Activated naive CD4-positive, alpha-beta T cell treated with anti-CD3 and anti-CD28 coated beads for 36 hours (primary cell): ENCODE measurements at regions not wholly inside any gene's neighbourhood (a gene's known extent, or its start where the extent isn't known, plus 50 kb on each side); places are given as distances from the start of the nearest gene placed in this dataset.

Experiments used
- CTCF ChIA-PET: fragments of 350-600 bp; sonication (Branson Sonifier 250); formaldehyde crosslinking; loops from one replicate; lab custom pipeline; 2021; ENCODE audit warnings: antibody characterized with exemption; lab: Charles Lee
- DNase-seq: peaks from one replicate; pipeline ENCODE4 v3.0.0-alpha.2; 2020
- H3K27ac Mint-ChIP-seq: one replicate; pipeline ENCODE4 v1.8.0; 2021; ENCODE audit warnings: mild to moderate bottlenecking, mixed read lengths
- H3K27me3 Mint-ChIP-seq: one replicate; pipeline ENCODE4 v1.8.0; 2021; ENCODE audit warnings: low read depth, mixed read lengths
- H3K36me3 Mint-ChIP-seq: one replicate; pipeline ENCODE4 v1.8.0; 2021; ENCODE audit warnings: low read depth, mixed read lengths
- H3K4me1 Mint-ChIP-seq: one replicate; pipeline ENCODE4 v1.8.0; 2021; ENCODE audit warnings: low read depth, mixed read lengths
- H3K4me3 Mint-ChIP-seq: one replicate; pipeline ENCODE4 v1.8.0; 2021; ENCODE audit warnings: mild to moderate bottlenecking, moderate library complexity, mixed read lengths
- H3K9me3 Mint-ChIP-seq: one replicate; pipeline ENCODE4 v1.8.0; 2021; ENCODE audit warnings: mixed read lengths
- intact Hi-C: fragments of 100-400 bp; cut with micrococcal nuclease; formaldehyde crosslinking; loops from one replicate; pipeline ENCODE4 v1.15.1; 2023

- H3K4me1 Mint-ChIP-seq = peaks cover 16% of the 10 kb centered on the region
- no peaks in the 10 kb centered on the region for H3K27me3 Mint-ChIP-seq
- CTCF ChIA-PET = no interaction called here
- no peak for DNase-seq
- no peak overlapping the region for H3K4me3 Mint-ChIP-seq
- peaks cover 3% of the 10 kb centered on the region for H3K9me3 Mint-ChIP-seq
- no peaks in the 10 kb centered on the region for H3K36me3 Mint-ChIP-seq
- intact Hi-C loops = loop anchor here (10.0 kb wide), 1 partner anchor 965 kb away; no protein-coding TSS in a partner anchor
- H3K27ac Mint-ChIP-seq = no peak overlapping the region
Measured at GRCh38 chr15:93989440-93989998, 241.8 kb upstream of the MCTP2 start.

DNA sequence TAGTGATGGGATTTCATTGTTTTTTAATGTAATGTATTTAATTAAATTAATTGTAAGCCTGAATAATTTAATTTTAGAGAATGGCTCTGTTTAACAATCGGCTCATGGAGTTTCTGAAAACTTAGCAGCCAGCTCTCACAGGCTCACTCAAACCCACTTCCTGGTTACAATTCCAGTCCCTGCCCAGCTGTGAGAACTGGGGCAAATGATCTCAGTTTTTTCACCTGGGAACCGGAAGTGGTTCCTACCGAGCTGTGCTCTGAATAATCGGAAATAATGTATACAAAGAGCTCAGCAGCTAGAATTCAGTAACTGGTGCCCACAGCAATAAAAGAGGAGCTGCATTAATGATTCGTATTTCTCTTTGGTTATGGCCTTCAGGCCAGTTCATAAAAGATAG is 244.3 kb upstream of the MCTP2 start:
- CTCF ChIA-PET = interaction anchor here (1.4 kb wide), 1 partner anchor 133 kb away, joined by 3 read pairs; no protein-coding TSS in a partner anchor
- Mint-ChIP-seq H3K4me1 (peaks cover 16% of the 10 kb centered on the region), H3K36me3 (no peaks in the 10 kb centered on the region), H3K9me3 (peaks cover 1% of the 10 kb centered on the region), H3K27me3 (no peaks in the 10 kb centered on the region), H3K4me3 (no peak overlapping the region), H3K27ac (no peak overlapping the region)
- peak; percentile 76 for DNase-seq
- intact Hi-C loops = loop anchor here (10.0 kb wide), 1 partner anchor 962 kb away; no protein-coding TSS in a partner anchor

- CTCF ChIA-PET = interaction anchor here (1.4 kb wide), 1 partner anchor 134 kb away, joined by 3 read pairs; no protein-coding TSS in a partner anchor
- intact Hi-C loops = loop anchor here (10.0 kb wide), 1 partner anchor 962 kb away; no protein-coding TSS in a partner anchor
- peaks cover under 1% of the 10 kb centered on the region for H3K9me3 Mint-ChIP-seq
- H3K36me3 Mint-ChIP-seq = no peaks in the 10 kb centered on the region
- no peak overlapping the region for H3K4me3 Mint-ChIP-seq
- H3K27ac Mint-ChIP-seq = no peak overlapping the region
- H3K4me1 Mint-ChIP-seq = peaks cover 16% of the 10 kb centered on the region
- H3K27me3 Mint-ChIP-seq = no peaks in the 10 kb centered on the region
- DNase-seq = no peak
Measured at GRCh38 chr15:93986400-93986984, 244.9 kb upstream of the MCTP2 start.

DNA sequence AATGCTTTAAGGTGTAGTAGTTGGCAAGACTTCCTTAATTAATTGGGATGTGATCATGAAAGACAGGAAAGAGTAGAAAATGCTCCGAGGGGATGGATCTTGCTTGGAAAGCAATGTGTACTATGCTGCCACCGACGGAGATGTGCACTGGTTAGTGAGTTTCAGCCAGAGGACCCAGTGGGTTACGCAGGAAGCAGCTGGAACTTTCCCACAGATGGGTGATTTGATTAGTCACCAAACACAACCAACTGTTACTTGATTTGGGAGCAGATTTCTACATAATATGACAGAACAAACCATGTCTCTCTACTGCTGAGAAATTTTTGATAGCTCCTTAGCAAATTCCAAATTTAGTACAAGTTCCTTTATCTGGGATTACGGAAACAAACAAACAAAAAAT is 245.4 kb upstream of the MCTP2 start:
- Mint-ChIP-seq H3K9me3 (no peaks in the 10 kb centered on the region), H3K4me3 (no peak overlapping the region), H3K27ac (no peak overlapping the region), H3K36me3 (no peaks in the 10 kb centered on the region), H3K4me1 (peaks cover 16% of the 10 kb centered on the region), H3K27me3 (no peaks in the 10 kb centered on the region)
- DNase-seq = no peak
- intact Hi-C loops = loop anchor here (10.0 kb wide), 1 partner anchor 961 kb away; no protein-coding TSS in a partner anchor
- CTCF ChIA-PET = no interaction called here

DNA sequence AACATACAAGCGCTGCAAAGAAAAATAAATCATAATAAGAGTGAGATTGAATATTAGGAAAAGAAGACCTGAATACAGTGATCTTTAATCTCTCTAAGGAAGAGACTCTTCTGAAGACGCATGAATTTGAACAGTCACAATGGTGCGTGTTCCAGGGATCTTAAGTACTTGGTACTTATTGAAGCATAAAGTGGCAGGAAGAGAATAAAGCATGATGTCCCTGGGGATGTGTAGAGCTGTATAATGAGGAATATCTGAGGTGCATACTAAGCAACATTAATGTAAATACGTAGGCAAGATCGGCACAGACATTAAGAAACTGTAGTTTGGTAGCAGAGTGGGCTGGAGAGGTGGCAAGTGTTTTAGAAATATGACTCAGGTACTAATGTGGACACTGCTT is 246.2 kb upstream of the MCTP2 start:
- Mint-ChIP-seq H3K9me3 (no peaks in the 10 kb centered on the region), H3K4me3 (no peak overlapping the region), H3K27me3 (no peaks in the 10 kb centered on the region), H3K27ac (no peak overlapping the region), H3K4me1 (peaks cover 16% of the 10 kb centered on the region), H3K36me3 (no peaks in the 10 kb centered on the region)
- intact Hi-C loops = loop anchor here (10.0 kb wide), 1 partner anchor 960 kb away; no protein-coding TSS in a partner anchor
- CTCF ChIA-PET = no interaction called here
- DNase-seq = no peak

- CTCF ChIA-PET = interaction anchor here (0.7 kb wide), 1 partner anchor 13 kb away, joined by 3 read pairs; no protein-coding TSS in a partner anchor
Measured at GRCh38 chr15:93983526-93983925, 247.8 kb upstream of the MCTP2 start.

GRCh38 chr15:93982226-93982727 is 249.1 kb upstream of the MCTP2 start:
- no peaks in the 10 kb centered on the region for H3K27me3 Mint-ChIP-seq
- intact Hi-C loops = loop anchor here (10.0 kb wide), 1 partner anchor 957 kb away; no protein-coding TSS in a partner anchor

More at GRCh38 chr15:93983526-93983925, 247.8 kb upstream of the MCTP2 start:
- H3K27me3 Mint-ChIP-seq = no peaks in the 10 kb centered on the region
- H3K9me3 Mint-ChIP-seq = no peaks in the 10 kb centered on the region
- intact Hi-C loops = loop anchor here (10.0 kb wide), 1 partner anchor 959 kb away; no protein-coding TSS in a partner anchor
- H3K4me3 Mint-ChIP-seq = no peak overlapping the region
- no peaks in the 10 kb centered on the region for H3K36me3 Mint-ChIP-seq
- H3K27ac Mint-ChIP-seq = no peak overlapping the region
- H3K4me1 Mint-ChIP-seq = peaks cover 16% of the 10 kb centered on the region
- DNase-seq = no peak

DNA sequence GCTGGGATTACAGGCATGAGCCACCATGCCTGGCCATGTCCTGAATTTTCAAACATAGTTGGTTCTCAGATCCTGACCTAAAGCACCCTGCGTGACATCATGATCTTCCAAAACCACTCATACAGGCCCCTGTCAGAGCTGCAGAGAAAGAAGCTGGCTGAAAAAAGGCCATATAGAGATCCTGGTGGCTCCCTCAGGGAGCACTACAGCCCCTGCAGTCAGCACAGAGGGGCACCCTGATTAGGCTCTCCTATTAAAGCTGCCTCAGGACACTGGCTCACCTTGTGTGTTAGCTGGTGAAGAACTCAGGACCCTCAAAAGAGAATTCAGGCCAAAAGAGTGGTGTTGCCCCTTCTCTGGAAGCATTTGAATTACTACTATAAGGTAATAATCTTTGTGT is 249.7 kb upstream of the MCTP2 start:
- no peak for DNase-seq
- Mint-ChIP-seq H3K9me3 (no peaks in the 10 kb centered on the region), H3K36me3 (no peaks in the 10 kb centered on the region), H3K4me1 (peaks cover 9% of the 10 kb centered on the region), H3K27ac (no peak overlapping the region), H3K27me3 (no peaks in the 10 kb centered on the region), H3K4me3 (no peak overlapping the region)
- intact Hi-C loops = loop anchor here (10.0 kb wide), 1 partner anchor 957 kb away; no protein-coding TSS in a partner anchor
- CTCF ChIA-PET = interaction anchor here (1.0 kb wide), 1 partner anchor 182 kb away, joined by 3 read pairs; no protein-coding TSS in a partner anchor

More at GRCh38 chr15:93982226-93982727, 249.1 kb upstream of the MCTP2 start:
- Mint-ChIP-seq H3K36me3 (no peaks in the 10 kb centered on the region), H3K9me3 (no peaks in the 10 kb centered on the region), H3K4me1 (peaks cover 12% of the 10 kb centered on the region), H3K27ac (no peak overlapping the region), H3K4me3 (no peak overlapping the region)
- CTCF ChIA-PET = no interaction called here
- DNase-seq = no peak

DNA sequence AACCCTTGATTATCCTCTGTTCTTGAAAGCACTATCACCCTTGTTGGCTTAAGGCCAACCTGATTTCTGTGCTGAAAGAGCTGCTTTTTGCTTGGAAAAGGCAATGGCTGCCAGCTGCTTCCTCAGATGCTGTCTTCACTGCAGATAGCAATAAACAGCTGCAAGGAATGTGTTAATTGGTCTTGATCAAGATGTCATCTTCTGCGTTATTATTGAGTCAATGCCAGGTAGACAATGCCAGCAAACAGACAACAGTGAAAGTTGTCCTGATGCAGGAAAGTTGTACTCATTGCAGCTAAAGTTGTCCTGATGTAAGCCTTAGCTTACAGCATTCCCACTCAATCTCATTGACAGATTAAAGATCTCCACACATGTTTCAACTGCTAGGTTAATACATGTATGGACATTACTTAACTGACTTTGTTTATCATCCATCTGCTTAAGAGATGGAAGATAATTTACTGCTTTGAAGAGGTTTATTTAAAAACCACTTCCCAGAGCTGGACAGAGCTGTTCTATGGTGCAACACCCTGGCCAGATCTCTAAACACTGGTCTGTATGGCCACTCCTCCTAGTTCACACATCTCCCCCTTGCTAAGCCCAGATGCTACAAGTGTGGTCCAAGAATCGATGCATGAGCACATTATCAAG is 251.0 kb upstream of the MCTP2 start:
- CTCF ChIA-PET = no interaction called here
- intact Hi-C loops = loop anchor here (10.0 kb wide), 1 partner anchor 956 kb away; no protein-coding TSS in a partner anchor
- DNase-seq = no peak
- no peaks in the 10 kb centered on the region for H3K4me1 Mint-ChIP-seq
- no peak overlapping the region for H3K4me3 Mint-ChIP-seq
- no peak overlapping the region for H3K27ac Mint-ChIP-seq
- H3K9me3 Mint-ChIP-seq = no peaks in the 10 kb centered on the region
- H3K27me3 Mint-ChIP-seq = no peaks in the 10 kb centered on the region
- H3K36me3 Mint-ChIP-seq = no peaks in the 10 kb centered on the region

DNA sequence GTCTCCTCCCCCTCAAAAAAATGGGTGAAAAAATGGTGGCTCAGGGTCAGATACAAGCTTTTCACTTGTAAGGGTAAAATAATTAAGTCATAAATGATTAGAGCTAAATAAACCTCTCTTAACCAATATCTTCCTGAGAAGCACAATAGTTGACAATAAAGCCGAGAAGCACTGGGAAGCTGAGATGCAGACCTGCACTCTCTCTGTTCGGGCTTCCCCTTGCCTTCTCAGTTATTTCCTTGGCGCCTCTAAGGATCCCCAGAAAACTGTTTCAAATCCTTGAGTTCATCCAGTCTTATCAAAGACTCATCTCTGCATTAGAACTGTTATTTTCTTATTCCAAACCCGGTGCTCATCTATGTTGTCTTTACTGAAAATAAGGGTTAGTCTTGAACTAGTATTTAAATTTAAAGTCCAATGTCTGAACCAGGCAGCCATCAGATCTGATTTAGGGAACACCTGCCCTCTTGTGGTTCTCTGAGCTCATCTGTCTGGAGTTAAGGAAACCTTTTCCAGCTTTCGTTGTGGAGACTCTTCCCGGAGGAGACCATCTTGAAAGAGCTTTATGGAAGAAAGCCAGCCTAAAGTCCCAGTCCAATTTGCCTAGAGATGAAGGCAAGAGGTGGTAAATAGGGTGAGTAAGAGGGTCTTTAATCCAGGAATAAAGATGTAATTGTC is 256.4 kb upstream of the MCTP2 start:
- no peaks in the 10 kb centered on the region for H3K36me3 Mint-ChIP-seq
- H3K27me3 Mint-ChIP-seq = no peaks in the 10 kb centered on the region
- CTCF ChIA-PET = interaction anchor here (0.7 kb wide), 1 partner anchor 359 kb away, joined by 3 read pairs; no protein-coding TSS in a partner anchor
- no peaks in the 10 kb centered on the region for H3K4me1 Mint-ChIP-seq
- H3K27ac Mint-ChIP-seq = no peak overlapping the region
- intact Hi-C loops = no loop called here
- no peaks in the 10 kb centered on the region for H3K9me3 Mint-ChIP-seq
- DNase-seq = no peak
- no peak overlapping the region for H3K4me3 Mint-ChIP-seq

DNA sequence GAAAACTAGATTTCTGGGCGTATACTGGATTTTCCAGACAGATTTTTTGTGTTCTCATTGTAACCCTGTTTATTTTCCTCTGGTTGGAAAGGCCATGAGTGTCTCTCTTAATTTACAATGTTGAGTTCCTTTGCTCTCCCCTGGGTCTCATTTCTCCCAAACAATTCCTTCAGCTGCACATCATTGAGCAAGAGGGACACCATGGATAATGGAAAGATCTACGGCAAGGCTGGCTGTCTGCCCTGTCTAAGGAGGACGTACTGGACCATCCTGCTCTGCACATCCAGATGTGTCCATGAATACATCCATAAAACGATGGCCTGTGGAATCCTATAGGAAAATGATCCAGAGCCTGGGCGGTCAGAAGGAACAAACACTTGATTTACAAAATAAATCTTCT is 258.1 kb upstream of the MCTP2 start:
- intact Hi-C loops = no loop called here
- CTCF ChIA-PET = no interaction called here
- no peak for DNase-seq
- Mint-ChIP-seq H3K36me3 (no peaks in the 10 kb centered on the region), H3K27me3 (peaks cover 3% of the 10 kb centered on the region), H3K4me3 (no peak overlapping the region), H3K27ac (no peak overlapping the region), H3K4me1 (no peaks in the 10 kb centered on the region), H3K9me3 (no peaks in the 10 kb centered on the region)

- intact Hi-C loops = no loop called here
- CTCF ChIA-PET = no interaction called here
- H3K4me3 Mint-ChIP-seq = no peak overlapping the region
- H3K36me3 Mint-ChIP-seq = no peaks in the 10 kb centered on the region
- H3K4me1 Mint-ChIP-seq = no peaks in the 10 kb centered on the region
- H3K27ac Mint-ChIP-seq = no peak overlapping the region
- peaks cover 3% of the 10 kb centered on the region for H3K27me3 Mint-ChIP-seq
- DNase-seq = no peak
- no peaks in the 10 kb centered on the region for H3K9me3 Mint-ChIP-seq
Measured at GRCh38 chr15:93968773-93969172, 262.6 kb upstream of the MCTP2 start.
